ENCODE measurements at regions not wholly inside any gene's neighbourhood (a gene's known extent, or its start where the extent isn't known, plus 50 kb on each side); places are given as distances from the start of the nearest gene placed in this dataset.

- DNase-seq (ENCODE audit: extremely low spot score in 2 of 2) = no peak
Observed at GRCh38 chr11:134537296-134537695, 125.3 kb upstream of the B3GAT1 start.

GRCh38 chr11:134536677-134537076 is 124.6 kb upstream of the B3GAT1 start:
- no peaks in the 10 kb centered on the region for H3K27me3 ChIP-seq
- no peak overlapping the region for H3K4me3 ChIP-seq
- intact Hi-C loops (cut with DNase I) = no loop called here
- no peaks in the 10 kb centered on the region for H3K4me1 ChIP-seq
- H3K9me3 ChIP-seq = no peaks in the 10 kb centered on the region
- DNase-seq (ENCODE audit: extremely low spot score in 2 of 2) = no peak
- no peak overlapping the region for H3K27ac ChIP-seq
- TF ChIP-seq POLR2AphosphoS5 (IDR thresholded peaks at IDR 0.05; ENCODE audit: insufficient read depth in 1 of 2, low read depth in 1 of 2) = no peak
- TF ChIP-seq POLR2A (IDR thresholded peaks at IDR 0.05) = no peak
- no peak for TF ChIP-seq CTCF (IDR thresholded peaks at IDR 0.05)
- no peaks in the 10 kb centered on the region for H3K36me3 ChIP-seq

More at GRCh38 chr11:134537296-134537695, 125.3 kb upstream of the B3GAT1 start:
- intact Hi-C loops (cut with DNase I) = no loop called here
- TF ChIP-seq POLR2AphosphoS5 (IDR thresholded peaks at IDR 0.05; ENCODE audit: insufficient read depth in 1 of 2, low read depth in 1 of 2) = no peak
- TF ChIP-seq CTCF (IDR thresholded peaks at IDR 0.05) = no peak
- no peak for TF ChIP-seq POLR2A (IDR thresholded peaks at IDR 0.05)
- Histone ChIP-seq H3K4me3 (no peak overlapping the region), H3K9me3 (no peaks in the 10 kb centered on the region), H3K36me3 (no peaks in the 10 kb centered on the region), H3K27me3 (no peaks in the 10 kb centered on the region), H3K27ac (no peak overlapping the region), H3K4me1 (no peaks in the 10 kb centered on the region)

GRCh38 chr11:134536219-134536618 is 124.2 kb upstream of the B3GAT1 start:
- no peak overlapping the region for H3K27ac ChIP-seq
- TF ChIP-seq CTCF (IDR thresholded peaks at IDR 0.05) = no peak
- TF ChIP-seq POLR2AphosphoS5 (IDR thresholded peaks at IDR 0.05; ENCODE audit: insufficient read depth in 1 of 2, low read depth in 1 of 2) = no peak
- TF ChIP-seq POLR2A (IDR thresholded peaks at IDR 0.05) = no peak
- no peaks in the 10 kb centered on the region for H3K9me3 ChIP-seq
- no peaks in the 10 kb centered on the region for H3K4me1 ChIP-seq
- no peaks in the 10 kb centered on the region for H3K27me3 ChIP-seq
- intact Hi-C loops (cut with DNase I) = no loop called here
- no peak overlapping the region for H3K4me3 ChIP-seq
- no peaks in the 10 kb centered on the region for H3K36me3 ChIP-seq
- DNase-seq (ENCODE audit: extremely low spot score in 2 of 2) = no peak

- intact Hi-C loops (cut with DNase I) = no loop called here
- H3K36me3 ChIP-seq = no peaks in the 10 kb centered on the region
- H3K4me1 ChIP-seq = no peaks in the 10 kb centered on the region
- H3K4me3 ChIP-seq = no peak overlapping the region
- no peaks in the 10 kb centered on the region for H3K27me3 ChIP-seq
- H3K27ac ChIP-seq = no peak overlapping the region
- TF ChIP-seq CTCF (IDR thresholded peaks at IDR 0.05) (no peak), POLR2AphosphoS5 (IDR thresholded peaks at IDR 0.05; ENCODE audit: insufficient read depth in 1 of 2, low read depth in 1 of 2) (no peak), POLR2A (IDR thresholded peaks at IDR 0.05) (no peak)
- no peak for DNase-seq (ENCODE audit: extremely low spot score in 2 of 2)
- H3K9me3 ChIP-seq = no peaks in the 10 kb centered on the region
Observed at GRCh38 chr11:134535029-134536025, 123.3 kb upstream of the B3GAT1 start.

- intact Hi-C loops (cut with DNase I) = no loop called here
- Histone ChIP-seq H3K36me3 (no peaks in the 10 kb centered on the region), H3K27me3 (no peaks in the 10 kb centered on the region), H3K27ac (no peak overlapping the region), H3K4me3 (no peak overlapping the region), H3K9me3 (no peaks in the 10 kb centered on the region), H3K4me1 (no peaks in the 10 kb centered on the region)
- no peak for DNase-seq (ENCODE audit: extremely low spot score in 2 of 2)
- TF ChIP-seq CTCF (IDR thresholded peaks at IDR 0.05) = no peak
- TF ChIP-seq POLR2AphosphoS5 (IDR thresholded peaks at IDR 0.05; ENCODE audit: insufficient read depth in 1 of 2, low read depth in 1 of 2) = no peak
- no peak for TF ChIP-seq POLR2A (IDR thresholded peaks at IDR 0.05)
Observed at GRCh38 chr11:134533511-134533910, 121.5 kb upstream of the B3GAT1 start.
